ENCODE measurements at regions not wholly inside any gene's neighbourhood (a gene's known extent, or its start where the extent isn't known, plus 50 kb on each side); places are given as distances from the start of the nearest gene placed in this dataset.

- no peak for DNase-seq
Measured at GRCh38 chr17:72479113-72479512, 358.3 kb downstream of the SOX9 start.

DNA sequence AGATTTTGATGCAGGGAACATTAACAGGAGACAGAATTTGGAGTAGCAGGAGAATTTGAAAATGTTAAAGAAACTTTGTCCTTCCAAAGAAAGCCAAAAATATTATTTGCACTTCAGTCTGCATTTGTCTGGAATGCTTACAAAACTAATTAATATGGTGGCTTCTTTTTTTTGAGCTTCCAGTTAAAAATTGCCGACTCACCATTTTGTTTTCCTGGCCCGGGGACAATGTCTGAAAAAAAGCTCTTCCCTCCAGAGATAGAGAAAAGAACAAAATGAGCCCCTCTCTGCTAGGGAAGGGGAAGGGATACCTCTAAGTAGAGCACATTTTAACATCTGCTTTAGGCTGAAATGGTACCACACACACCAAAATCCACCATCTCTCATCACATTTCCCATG lies 360.8 kb downstream of the SOX9 start:
- DNase-seq = no peak

DNA sequence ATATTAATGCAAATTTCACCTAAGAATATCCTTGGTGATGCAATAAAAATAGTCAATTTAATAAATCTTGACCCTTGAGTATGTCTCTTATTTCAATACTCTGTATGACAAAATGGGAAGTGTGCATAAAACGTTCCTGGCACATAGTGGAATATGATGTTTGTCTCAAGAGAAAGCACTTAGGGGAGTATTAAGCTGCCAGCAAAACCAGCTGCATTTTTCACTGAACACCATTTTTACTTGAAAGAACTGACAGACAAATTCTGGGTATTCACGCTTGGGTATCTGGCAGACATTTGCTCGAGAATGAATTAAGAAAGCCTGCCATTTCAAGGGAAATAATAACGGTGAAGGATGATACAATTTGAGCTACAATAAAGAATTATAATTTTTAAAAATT lies 364.8 kb downstream of the SOX9 start:
- DNase-seq = no peak

GRCh38 chr17:72486806-72487205 lies 366.0 kb downstream of the SOX9 start:
- no peak for DNase-seq

DNA sequence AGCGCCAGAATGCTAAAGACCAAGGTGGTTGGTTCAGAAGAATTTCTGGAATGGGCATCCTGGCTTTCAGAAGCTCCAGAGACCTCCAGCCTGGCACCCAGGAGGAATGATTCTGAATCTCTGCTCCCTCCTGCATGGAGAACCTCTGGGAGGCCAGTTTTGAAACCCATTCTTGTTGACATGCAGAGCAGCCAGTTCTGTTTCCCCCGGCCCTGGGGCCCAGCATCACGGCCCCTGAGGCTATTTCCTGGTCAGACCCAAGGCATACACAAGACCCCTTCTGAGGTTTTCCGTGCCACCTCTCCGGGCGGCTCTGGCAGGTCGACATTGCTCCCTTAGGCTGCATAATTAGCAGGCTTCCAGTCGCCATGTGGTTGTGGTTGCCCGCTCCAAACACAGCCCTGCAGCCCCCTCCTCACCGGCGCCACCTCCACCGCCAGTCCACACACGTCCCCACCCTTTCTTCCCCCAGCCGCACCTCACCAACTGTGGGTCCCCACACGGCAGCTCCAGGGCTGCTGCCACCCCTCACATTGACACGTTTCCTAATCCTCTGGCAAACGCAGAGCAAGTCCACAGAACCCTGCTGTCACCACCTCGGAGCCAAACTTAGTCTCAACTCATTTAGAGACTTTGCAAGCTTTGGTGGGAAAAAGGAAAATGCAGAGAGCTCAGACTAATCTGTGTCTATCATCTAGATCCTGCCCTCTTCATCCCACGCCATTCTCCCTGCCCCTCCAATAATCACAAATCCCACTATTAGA lies 367.1 kb downstream of the SOX9 start:
- no peak for DNase-seq

GRCh38 chr17:72488555-72489271 lies 367.9 kb downstream of the SOX9 start:
- DNase-seq = no peak

DNA sequence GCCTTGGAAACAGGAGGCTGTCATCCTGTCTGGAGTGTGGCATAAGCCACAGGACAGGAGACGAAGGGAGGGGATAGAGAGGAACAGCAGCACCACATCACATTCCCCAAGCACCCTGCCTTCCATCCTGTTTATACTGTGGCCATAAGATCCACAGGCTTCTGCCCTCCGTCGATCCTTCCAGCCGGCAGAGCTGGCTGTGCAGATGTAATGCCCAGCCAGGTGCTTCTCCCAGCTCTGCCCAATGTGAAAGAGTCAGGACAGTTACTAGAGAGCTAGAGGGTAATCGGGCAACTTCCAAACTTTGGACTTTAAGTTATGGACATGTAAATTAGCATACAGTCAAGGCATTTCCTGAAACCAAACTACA lies 368.4 kb downstream of the SOX9 start:
- DNase-seq = no peak

- DNase-seq = no peak
Measured at GRCh38 chr17:72491102-72491501, 370.3 kb downstream of the SOX9 start.

DNA sequence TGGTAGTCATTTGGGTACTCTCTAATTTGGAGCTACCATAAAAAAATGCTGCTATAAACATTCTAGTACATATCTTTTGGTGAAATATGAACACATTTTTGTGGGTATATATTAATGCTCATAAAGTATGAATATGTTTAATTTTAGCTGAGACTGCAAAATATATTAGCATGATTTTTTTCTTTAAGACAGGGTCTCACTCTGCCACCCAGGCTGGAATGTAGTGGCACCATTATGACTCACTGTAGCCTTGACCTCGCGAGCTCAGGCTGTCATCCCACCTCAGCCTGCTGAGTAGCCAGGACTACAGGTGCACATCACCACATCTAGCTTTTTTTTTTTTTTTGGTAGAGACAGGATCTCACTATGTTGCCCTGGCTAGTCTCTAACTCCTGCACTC lies 371.7 kb downstream of the SOX9 start:
- DNase-seq = no peak

GRCh38 chr17:72492941-72493340 lies 372.1 kb downstream of the SOX9 start:
- DNase-seq = no peak

GRCh38 chr17:72494566-72494965 lies 373.7 kb downstream of the SOX9 start:
- no peak for DNase-seq

GRCh38 chr17:72496461-72496860 lies 375.6 kb downstream of the SOX9 start:
- no peak for DNase-seq

GRCh38 chr17:72497915-72498314 lies 377.1 kb downstream of the SOX9 start:
- DNase-seq = no peak

DNA sequence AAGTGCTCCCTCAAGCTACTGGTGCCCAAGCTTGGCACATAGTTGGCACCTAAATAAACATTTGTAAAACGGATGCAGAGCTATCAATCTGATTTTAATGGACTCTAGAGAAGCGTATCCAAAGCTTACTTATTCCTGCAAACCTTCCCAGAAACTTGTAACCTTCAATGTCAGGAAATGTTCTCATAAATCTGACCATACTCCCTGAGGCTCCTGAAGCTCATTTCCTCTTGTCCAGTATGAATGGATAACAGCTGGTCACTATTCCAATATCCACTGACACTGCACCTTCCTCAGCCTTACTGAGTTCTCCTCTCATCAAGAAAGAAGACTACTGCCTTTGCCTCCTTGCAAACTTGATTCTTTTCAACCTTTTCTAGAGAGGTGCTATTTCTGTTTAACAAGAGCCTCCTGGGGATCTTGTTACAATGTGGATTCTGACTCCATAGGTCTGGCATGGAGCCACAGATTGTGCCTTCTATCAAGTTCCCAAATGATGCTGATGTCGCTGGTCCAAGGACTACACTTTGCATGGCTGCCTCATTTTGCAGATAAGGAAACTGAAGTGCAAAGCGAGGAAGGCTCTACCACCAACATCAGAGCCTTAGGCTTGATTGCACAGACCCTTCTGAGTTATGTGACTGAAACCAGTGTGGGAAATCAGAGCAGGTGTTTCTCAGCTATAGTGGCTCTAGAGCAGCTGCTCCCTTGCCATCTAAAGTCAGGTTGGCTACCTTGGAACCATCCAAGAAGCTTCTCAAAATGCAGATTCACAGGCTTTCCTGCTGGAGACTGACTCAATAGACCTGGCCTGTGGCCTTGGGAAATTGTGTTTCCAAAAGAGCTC lies 377.8 kb downstream of the SOX9 start:
- DNase-seq = no peak

DNA sequence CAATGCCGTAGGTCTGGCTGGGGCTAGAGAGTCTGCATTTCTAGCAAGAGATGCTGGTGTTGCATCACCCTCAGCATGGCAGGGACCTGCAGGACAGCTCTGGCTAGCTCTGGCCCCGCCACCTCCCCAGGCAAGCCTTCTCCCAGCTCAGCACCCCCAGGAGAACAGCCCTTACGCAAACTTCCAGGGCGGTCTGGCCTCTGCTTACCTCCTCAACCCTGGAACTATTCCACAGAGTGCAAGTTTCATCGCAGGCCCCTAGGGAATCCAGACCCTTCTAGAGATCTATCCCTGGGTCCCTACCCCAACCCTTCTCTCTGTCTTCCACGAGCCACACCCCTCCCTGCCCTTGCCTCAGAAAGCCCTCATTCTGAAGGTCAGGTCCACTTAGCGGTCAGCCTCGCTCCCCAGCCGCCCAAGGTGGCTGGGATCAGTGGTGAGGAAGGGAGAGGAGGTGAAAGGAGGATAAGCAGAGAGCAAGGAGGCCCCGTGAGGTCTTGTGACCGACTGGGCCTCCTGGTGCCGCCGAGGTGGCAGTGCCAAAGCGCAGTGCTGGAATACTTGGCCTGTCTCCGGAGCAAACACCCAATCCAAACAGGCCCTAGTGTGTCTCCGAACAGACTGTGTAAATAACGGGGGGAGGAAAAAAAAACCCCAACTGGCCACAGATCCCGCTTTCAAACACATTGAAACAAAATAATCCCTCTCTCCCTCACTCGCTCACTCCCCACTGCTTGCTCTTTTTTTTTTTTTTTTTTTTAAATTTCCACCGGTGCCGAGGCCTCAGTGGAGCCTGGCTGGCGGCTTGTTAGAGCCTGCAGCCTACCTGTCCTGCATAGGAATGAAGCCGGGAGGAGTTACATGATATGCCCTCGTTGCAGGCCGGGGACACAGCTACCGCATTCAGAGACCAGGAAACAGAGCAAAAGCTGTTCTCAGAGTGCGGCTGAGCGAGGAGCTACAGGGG lies 380.9 kb downstream of the SOX9 start:
- no peak for DNase-seq

DNA sequence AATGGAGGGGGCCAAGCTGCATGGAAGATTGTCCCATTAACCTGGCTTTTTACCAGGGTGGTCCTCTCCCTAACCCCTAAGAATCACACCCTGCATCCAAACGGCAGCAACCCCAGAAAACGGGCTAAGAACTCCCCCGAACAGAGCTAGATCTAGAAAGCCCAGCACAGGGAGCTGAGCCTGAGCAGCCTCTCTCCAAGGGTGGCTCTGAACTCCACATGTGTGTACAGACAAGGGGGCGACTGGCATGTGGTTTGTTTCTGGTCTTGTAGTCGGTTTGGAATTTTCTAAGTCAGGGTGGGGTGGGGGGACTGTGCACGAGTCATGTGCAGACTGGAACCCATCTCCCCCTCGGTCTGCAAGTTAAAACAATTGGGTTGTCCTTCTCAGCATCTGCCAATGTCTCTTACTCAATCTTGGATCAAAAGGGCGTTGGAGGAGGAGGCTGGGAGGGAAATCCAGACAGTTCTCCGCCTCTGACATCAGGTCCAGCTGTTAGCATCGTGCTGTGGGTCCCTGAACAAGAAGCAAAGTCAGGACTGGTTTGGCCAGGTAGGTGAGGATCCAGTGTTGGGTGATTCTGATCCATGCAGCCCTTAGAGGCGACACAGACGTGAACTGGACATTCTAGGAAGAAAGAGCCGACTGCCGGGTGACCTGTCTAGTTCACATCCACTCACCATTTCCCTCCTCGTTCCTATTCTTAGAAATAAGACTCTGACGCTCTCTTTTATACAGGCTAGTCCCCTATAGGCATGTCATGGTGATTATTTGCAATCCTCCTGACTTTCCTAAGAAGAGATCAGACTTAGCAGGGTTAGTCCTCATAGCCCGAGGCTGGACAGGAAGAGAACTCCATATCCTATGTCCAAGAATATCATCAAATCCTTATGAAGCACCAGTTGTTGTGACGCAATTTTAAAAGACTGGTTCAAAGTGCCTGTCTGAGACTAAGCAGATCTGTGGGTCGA lies 381.8 kb downstream of the SOX9 start:
- DNase-seq = no peak

DNA sequence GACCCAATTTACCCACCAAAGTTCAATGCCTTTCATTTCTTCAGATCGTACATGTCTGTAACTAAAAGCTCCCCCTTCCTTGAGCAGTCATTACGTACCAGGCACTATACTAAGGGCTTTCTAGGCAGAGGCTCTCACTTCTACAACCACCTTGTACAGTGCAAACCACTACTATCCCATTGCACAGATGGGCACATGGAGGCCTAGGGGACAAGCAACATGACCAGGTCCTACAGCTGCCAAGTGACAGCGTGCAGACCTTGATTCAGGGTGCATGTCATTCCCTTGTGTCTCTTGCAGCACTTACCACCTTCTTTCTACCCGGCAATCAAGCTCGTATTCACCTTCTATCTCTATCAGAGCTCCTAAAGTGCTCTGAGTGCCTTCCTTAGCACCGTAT lies 382.7 kb downstream of the SOX9 start:
- no peak for DNase-seq

DNA sequence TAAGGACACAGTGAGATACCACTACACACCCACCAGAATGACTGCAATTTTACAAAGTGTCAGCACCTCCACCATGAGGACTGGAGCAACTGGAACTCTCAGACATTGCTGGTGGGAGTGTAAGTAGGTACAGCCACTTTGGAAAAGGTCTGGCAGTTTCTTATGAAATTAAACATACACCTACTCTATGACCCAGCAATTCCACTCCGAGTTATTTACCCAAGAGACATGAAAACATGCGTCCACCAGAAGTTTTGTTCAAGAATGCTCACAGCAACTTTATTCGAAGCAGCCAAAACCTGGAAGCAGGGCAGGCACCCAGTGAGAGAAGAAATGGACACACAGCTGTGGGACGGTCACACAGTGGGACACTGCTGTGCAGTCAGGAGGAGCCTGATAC lies 384.0 kb downstream of the SOX9 start:
- no peak for DNase-seq

- no peak for DNase-seq
Measured at GRCh38 chr17:72506773-72507172, 386.0 kb downstream of the SOX9 start.

DNA sequence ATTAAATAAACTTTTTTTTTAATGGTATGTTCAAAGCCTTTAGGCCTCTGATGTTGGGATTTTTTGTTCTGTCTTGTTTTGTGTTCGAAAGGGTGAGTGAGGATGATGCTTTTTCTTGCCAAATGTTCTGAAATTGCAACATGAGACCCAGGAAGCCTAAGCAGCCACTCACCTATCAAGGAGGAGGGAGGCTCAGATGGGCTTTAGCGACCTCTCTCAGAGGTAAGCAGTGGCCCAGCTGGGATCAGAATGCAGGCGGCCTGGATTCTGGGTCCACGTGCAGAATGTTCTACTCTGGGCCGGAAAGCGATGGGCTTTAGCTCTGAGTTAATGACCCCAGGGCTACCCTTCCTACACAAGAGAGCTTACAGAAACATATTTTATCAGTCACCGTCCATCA lies 386.6 kb downstream of the SOX9 start:
- no peak for DNase-seq

DNA sequence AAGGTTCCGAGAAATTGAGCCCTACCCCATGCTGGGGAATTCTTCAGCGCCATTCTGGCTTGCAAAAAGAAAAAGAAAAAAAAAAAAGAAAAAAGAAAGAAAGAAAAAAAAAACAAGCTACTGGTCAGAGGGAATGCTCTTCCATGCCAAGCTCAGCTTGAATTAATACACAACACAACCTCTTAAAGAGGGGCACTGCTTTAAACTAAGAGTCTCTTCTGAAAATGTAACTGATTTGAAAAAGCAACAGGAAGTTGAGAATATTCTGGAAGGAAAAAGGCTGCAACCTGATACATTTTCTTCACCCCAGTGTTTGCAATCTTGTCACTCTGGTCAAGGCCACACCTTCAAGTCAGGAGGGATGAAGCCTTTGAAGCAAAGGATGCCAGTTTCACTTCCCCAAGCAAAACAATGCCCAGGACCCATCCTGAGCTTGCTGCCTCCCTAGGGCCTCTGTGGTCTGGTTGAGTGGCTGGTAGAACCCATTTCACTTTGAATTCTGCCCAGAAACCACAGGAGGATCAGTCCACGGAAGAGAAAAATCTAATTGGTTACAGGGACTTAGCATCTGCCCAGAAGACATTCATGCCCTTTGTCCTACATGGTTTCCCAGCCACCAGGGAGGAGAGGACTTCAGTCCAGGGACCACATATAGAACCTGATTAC lies 389.7 kb downstream of the SOX9 start:
- no peak for DNase-seq
